MG63 (cell line): ENCODE measurements at regions not wholly inside any gene's neighbourhood (a gene's known extent, or its start where the extent isn't known, plus 50 kb on each side); places are given as distances from the start of the nearest gene placed in this dataset.
"Not testable (repeated sequence)": the region's sequence is repeated elsewhere in the genome, so short reads cannot be mapped to it uniquely, and the experiment has no call there.

Experiments used
- DNase-seq: peaks from one replicate; pipeline ENCODE4 v3.0.0-alpha.2; 2020
- H3K27me3 ChIP-seq: fragments of 250-450 bp; sonication (Bioruptor Pico); 2 replicates; pipeline ENCODE4 v1.5.1; 2020; ENCODE audit warnings: mild to moderate bottlenecking, moderate library complexity
- H3K36me3 ChIP-seq: fragments of 250-450 bp; sonication (Bioruptor Pico); 2 replicates; pipeline ENCODE4 v1.5.1; 2020; ENCODE audit warnings: mild to moderate bottlenecking, moderate library complexity
- H3K4me3 ChIP-seq: fragments of 250-450 bp; sonication (Bioruptor Pico); 2 replicates; pipeline ENCODE4 v1.5.1; 2020; ENCODE audit warnings: mild to moderate bottlenecking, moderate library complexity
- H3K9me3 ChIP-seq: fragments of 250-450 bp; sonication (Bioruptor Pico); 2 replicates; pipeline ENCODE4 v1.5.1; 2020; ENCODE audit warnings: mild to moderate bottlenecking, moderate library complexity

- no peak overlapping the region for H3K4me3 ChIP-seq
These were observed 147.1 kb upstream of the RREB1 start for GRCh38 chr6:6960571-6961251.

GRCh38 chr6:6962086-6962485 is 145.7 kb upstream of the RREB1 start:
- DNase-seq = no peak
- Histone ChIP-seq H3K9me3 (no peaks in the 10 kb centered on the region), H3K36me3 (no peaks in the 10 kb centered on the region), H3K27me3 (no peaks in the 10 kb centered on the region), H3K4me3 (no peak overlapping the region)

More at GRCh38 chr6:6960571-6961251, 147.1 kb upstream of the RREB1 start:
- no peaks in the 10 kb centered on the region for H3K36me3 ChIP-seq
- no peaks in the 10 kb centered on the region for H3K9me3 ChIP-seq
- no peaks in the 10 kb centered on the region for H3K27me3 ChIP-seq
- DNase-seq = no peak

- no peaks in the 10 kb centered on the region for H3K36me3 ChIP-seq
- no peak overlapping the region for H3K4me3 ChIP-seq
- no peak for DNase-seq
- no peaks in the 10 kb centered on the region for H3K27me3 ChIP-seq
- H3K9me3 ChIP-seq = no peaks in the 10 kb centered on the region
These were observed 145.1 kb upstream of the RREB1 start for GRCh38 chr6:6962699-6963098.

- not testable (repeated sequence) for H3K9me3 ChIP-seq, H3K4me3 ChIP-seq, H3K36me3 ChIP-seq, H3K27me3 ChIP-seq, DNase-seq
These were observed 144.4 kb upstream of the RREB1 start for GRCh38 chr6:6963390-6963789.

- no peaks in the 10 kb centered on the region for H3K27me3 ChIP-seq
- DNase-seq = no peak
- no peak overlapping the region for H3K4me3 ChIP-seq
- H3K9me3 ChIP-seq = no peaks in the 10 kb centered on the region
- no peaks in the 10 kb centered on the region for H3K36me3 ChIP-seq
These were observed 143.1 kb upstream of the RREB1 start for GRCh38 chr6:6964675-6965074.

- Histone ChIP-seq H3K27me3 (no peaks in the 10 kb centered on the region; the same call in 1 of the 2 replicates), H3K4me3 (no peak overlapping the region), H3K9me3 (no peaks in the 10 kb centered on the region), H3K36me3 (no peaks in the 10 kb centered on the region)
- no peak for DNase-seq
These were observed 141.6 kb upstream of the RREB1 start for GRCh38 chr6:6966127-6966526.

- no peak for DNase-seq
- Histone ChIP-seq H3K4me3 (no peak overlapping the region), H3K36me3 (no peaks in the 10 kb centered on the region), H3K9me3 (no peaks in the 10 kb centered on the region), H3K27me3 (no peaks in the 10 kb centered on the region; the same call in 1 of the 2 replicates)
These were observed 141.2 kb upstream of the RREB1 start for GRCh38 chr6:6966569-6966968.

GRCh38 chr6:6968357-6968730 is 139.4 kb upstream of the RREB1 start:
- Histone ChIP-seq H3K36me3 (no peaks in the 10 kb centered on the region), H3K9me3 (peaks cover 9% of the 10 kb centered on the region), H3K27me3 (no peaks in the 10 kb centered on the region; the same call in 1 of the 2 replicates), H3K4me3 (no peak overlapping the region)
- DNase-seq = no peak

- no peak overlapping the region for H3K4me3 ChIP-seq
- peaks cover 10% of the 10 kb centered on the region for H3K9me3 ChIP-seq
- DNase-seq = no peak
- no peaks in the 10 kb centered on the region; the same call in 1 of the 2 replicates for H3K27me3 ChIP-seq
- H3K36me3 ChIP-seq = no peaks in the 10 kb centered on the region
These were observed 138.8 kb upstream of the RREB1 start for GRCh38 chr6:6968731-6969552.

GRCh38 chr6:6969761-6970223 is 138.0 kb upstream of the RREB1 start:
- Histone ChIP-seq H3K4me3 (no peak overlapping the region), H3K36me3 (no peaks in the 10 kb centered on the region), H3K27me3 (no peaks in the 10 kb centered on the region; the same call in 1 of the 2 replicates), H3K9me3 (peaks cover 10% of the 10 kb centered on the region)
- DNase-seq = no peak

- Histone ChIP-seq H3K9me3 (peaks cover 10% of the 10 kb centered on the region), H3K36me3 (no peaks in the 10 kb centered on the region), H3K27me3 (no peaks in the 10 kb centered on the region; the same call in 1 of the 2 replicates), H3K4me3 (no peak overlapping the region)
- DNase-seq = peak; percentile 88
These were observed 136.9 kb upstream of the RREB1 start for GRCh38 chr6:6970851-6971250.

- Histone ChIP-seq H3K4me3 (no peak overlapping the region), H3K36me3 (no peaks in the 10 kb centered on the region), H3K27me3 (no peaks in the 10 kb centered on the region; the same call in 1 of the 2 replicates), H3K9me3 (peaks cover 10% of the 10 kb centered on the region)
- DNase-seq = no peak
These were observed 136.4 kb upstream of the RREB1 start for GRCh38 chr6:6971369-6971768.

GRCh38 chr6:6972456-6972855 is 135.3 kb upstream of the RREB1 start:
- Histone ChIP-seq H3K9me3 (peaks cover 10% of the 10 kb centered on the region), H3K27me3 (no peaks in the 10 kb centered on the region; the same call in 1 of the 2 replicates), H3K4me3 (no peak overlapping the region), H3K36me3 (no peaks in the 10 kb centered on the region)
- peak; percentile 61 for DNase-seq

- Histone ChIP-seq H3K36me3 (no peaks in the 10 kb centered on the region), H3K27me3 (no peaks in the 10 kb centered on the region; the same call in 1 of the 2 replicates), H3K9me3 (peaks cover 10% of the 10 kb centered on the region), H3K4me3 (no peak overlapping the region)
- DNase-seq = no peak
These were observed 134.0 kb upstream of the RREB1 start for GRCh38 chr6:6973721-6974120.

GRCh38 chr6:6975459-6976111 is 132.2 kb upstream of the RREB1 start:
- no peaks in the 10 kb centered on the region for H3K36me3 ChIP-seq
- no peak for DNase-seq
- H3K9me3 ChIP-seq = peaks cover 10% of the 10 kb centered on the region
- H3K27me3 ChIP-seq = no peaks in the 10 kb centered on the region
- H3K4me3 ChIP-seq = no peak overlapping the region

- no peak for DNase-seq
- Histone ChIP-seq H3K4me3 (no peak overlapping the region), H3K27me3 (no peaks in the 10 kb centered on the region), H3K9me3 (peaks cover 10% of the 10 kb centered on the region), H3K36me3 (no peaks in the 10 kb centered on the region)
These were observed 131.6 kb upstream of the RREB1 start for GRCh38 chr6:6976193-6976592.

- no peaks in the 10 kb centered on the region for H3K27me3 ChIP-seq
- H3K4me3 ChIP-seq = no peak overlapping the region
- no peaks in the 10 kb centered on the region for H3K9me3 ChIP-seq
- no peak for DNase-seq
- H3K36me3 ChIP-seq = no peaks in the 10 kb centered on the region
These were observed 129.0 kb upstream of the RREB1 start for GRCh38 chr6:6978731-6979130.
